Uterus (tissue), 2 donors: ENCODE measurements at regions not wholly inside any gene's neighbourhood (a gene's known extent, or its start where the extent isn't known, plus 50 kb on each side); places are given as distances from the start of the nearest gene placed in this dataset.

Experiments used
- POLR2A ChIP-seq, 2 donors: fragments of 450-650 bp; IDR thresholded peaks; one replicate each; pipeline ENCODE4 v1.6.1; 2016; ENCODE audit warnings: antibody characterized with exemption in 2 of 2, mild to moderate bottlenecking in 1 of 2, moderate library complexity in 1 of 2
- TF ChIP-seq, protein P1 (sequence below), 4 experiments: fragments of 200-600 bp in 2 of 4; fragments of 450-650 bp in 2 of 4; sonication (generic) in 2 of 4; IDR thresholded peaks; one replicate each; pipeline ENCODE4 v1.5.1; 2016 to 2019; ENCODE audit warnings: antibody characterized with exemption in 4 of 4, mild to moderate bottlenecking in 2 of 4, moderate library complexity in 1 of 4

DNA sequence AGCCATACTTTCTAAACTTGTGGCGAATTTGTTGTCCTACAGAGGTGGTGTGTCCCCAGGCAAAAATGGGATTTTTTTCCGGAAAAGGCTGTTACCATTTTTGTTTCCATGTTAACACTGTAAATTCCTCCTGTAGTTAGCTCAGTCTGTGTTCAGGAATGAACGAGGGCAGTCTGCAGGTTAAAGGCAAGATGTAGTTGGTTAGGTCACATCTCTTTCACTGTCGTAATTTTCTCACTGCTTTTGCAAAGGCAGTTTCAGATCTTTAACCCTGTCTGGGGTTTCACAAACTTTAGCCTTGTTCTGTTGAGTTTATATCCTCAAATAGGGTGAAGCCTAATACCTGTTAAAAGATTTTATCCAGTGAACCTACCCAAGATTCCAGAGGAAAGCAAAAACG lies 50.5 kb upstream of the PUDP start:
- TF ChIP-seq POLR2A (IDR thresholded peaks at IDR 0.05) = no peak
- TF ChIP-seq, protein P1, sequence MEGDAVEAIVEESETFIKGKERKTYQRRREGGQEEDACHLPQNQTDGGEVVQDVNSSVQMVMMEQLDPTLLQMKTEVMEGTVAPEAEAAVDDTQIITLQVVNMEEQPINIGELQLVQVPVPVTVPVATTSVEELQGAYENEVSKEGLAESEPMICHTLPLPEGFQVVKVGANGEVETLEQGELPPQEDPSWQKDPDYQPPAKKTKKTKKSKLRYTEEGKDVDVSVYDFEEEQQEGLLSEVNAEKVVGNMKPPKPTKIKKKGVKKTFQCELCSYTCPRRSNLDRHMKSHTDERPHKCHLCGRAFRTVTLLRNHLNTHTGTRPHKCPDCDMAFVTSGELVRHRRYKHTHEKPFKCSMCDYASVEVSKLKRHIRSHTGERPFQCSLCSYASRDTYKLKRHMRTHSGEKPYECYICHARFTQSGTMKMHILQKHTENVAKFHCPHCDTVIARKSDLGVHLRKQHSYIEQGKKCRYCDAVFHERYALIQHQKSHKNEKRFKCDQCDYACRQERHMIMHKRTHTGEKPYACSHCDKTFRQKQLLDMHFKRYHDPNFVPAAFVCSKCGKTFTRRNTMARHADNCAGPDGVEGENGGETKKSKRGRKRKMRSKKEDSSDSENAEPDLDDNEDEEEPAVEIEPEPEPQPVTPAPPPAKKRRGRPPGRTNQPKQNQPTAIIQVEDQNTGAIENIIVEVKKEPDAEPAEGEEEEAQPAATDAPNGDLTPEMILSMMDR (IDR thresholded peaks at IDR 0.05) = no peak
